Colonic mucosa (tissue), 4 donors: ENCODE measurements at regions not wholly inside any gene's neighbourhood (a gene's known extent, or its start where the extent isn't known, plus 50 kb on each side); places are given as distances from the start of the nearest gene placed in this dataset.

Experiments used
- DNase-seq: peaks from one replicate; pipeline ENCODE4 v3.0.0-alpha.2; 2020
- H3K27ac ChIP-seq: fragments of 200-600 bp; one replicate; pipeline ENCODE4 v1.8.0; 2021
- H3K27me3 ChIP-seq: fragments of 200-600 bp; one replicate; pipeline ENCODE4 v1.8.0; 2021
- H3K36me3 ChIP-seq: fragments of 200-600 bp; one replicate; pipeline ENCODE4 v1.8.0; 2021
- H3K4me1 ChIP-seq: fragments of 200-600 bp; one replicate; pipeline ENCODE4 v1.8.0; 2021; ENCODE audit warnings: mild to moderate bottlenecking
- H3K4me3 ChIP-seq: fragments of 200-600 bp; one replicate; pipeline ENCODE4 v1.8.0; 2021
- H3K9ac ChIP-seq, 2 donors: one replicate each; pipeline ENCODE4 v1.7.0; 2013; ENCODE audit warnings: control low read depth in 2 of 2, low read depth in 2 of 2, low read length in 2 of 2
- H3K9me3 ChIP-seq: fragments of 200-600 bp; one replicate; pipeline ENCODE4 v1.8.0; 2021
- intact Hi-C: fragments of 100-400 bp; cut with DNase I; formaldehyde crosslinking; loops from one replicate; pipeline ENCODE4 v1.14.1; 2022
- TF ChIP-seq, protein P1 (sequence below): fragments of 200-600 bp; IDR thresholded peaks from one replicate; pipeline ENCODE4 v1.8.0; 2022; ENCODE audit warnings: antibody characterized with exemption, mild to moderate bottlenecking
- donor health status: healthy.
- donor health status: DM: no; HTN: no; CAD: no.
- donor health status: DM: no; HTN: no; CAD: no.

DNA sequence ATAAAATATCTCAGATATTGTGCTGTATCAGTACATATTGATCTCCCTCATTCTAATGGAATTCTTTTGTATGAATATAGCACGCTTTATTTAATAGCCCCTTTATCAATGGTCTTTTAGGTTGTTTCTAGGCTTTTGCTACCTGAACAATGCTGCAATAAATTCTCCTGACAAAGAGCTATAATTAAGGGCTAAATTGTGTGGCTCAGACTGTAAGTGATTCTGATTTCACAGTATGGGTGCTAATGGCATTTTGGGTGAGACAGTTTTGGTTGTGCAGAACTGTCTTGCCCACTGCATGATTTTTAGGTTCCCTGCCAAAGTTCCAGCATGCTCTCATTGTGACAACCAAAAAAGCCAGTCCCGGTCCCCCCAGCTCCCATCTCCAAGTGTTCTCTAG lies 363.2 kb downstream of the REEP3 start:
- Histone ChIP-seq H3K9ac (no peak overlapping the region), H3K27me3 (no peaks in the 10 kb centered on the region), H3K4me3 (no peak overlapping the region), H3K9me3 (no peaks in the 10 kb centered on the region), H3K36me3 (no peaks in the 10 kb centered on the region), H3K27ac (no peak overlapping the region), H3K4me1 (no peaks in the 10 kb centered on the region)
- intact Hi-C loops: no loop called here
- DNase-seq: no peak
- TF ChIP-seq, protein P1, sequence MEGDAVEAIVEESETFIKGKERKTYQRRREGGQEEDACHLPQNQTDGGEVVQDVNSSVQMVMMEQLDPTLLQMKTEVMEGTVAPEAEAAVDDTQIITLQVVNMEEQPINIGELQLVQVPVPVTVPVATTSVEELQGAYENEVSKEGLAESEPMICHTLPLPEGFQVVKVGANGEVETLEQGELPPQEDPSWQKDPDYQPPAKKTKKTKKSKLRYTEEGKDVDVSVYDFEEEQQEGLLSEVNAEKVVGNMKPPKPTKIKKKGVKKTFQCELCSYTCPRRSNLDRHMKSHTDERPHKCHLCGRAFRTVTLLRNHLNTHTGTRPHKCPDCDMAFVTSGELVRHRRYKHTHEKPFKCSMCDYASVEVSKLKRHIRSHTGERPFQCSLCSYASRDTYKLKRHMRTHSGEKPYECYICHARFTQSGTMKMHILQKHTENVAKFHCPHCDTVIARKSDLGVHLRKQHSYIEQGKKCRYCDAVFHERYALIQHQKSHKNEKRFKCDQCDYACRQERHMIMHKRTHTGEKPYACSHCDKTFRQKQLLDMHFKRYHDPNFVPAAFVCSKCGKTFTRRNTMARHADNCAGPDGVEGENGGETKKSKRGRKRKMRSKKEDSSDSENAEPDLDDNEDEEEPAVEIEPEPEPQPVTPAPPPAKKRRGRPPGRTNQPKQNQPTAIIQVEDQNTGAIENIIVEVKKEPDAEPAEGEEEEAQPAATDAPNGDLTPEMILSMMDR: no peak

DNA sequence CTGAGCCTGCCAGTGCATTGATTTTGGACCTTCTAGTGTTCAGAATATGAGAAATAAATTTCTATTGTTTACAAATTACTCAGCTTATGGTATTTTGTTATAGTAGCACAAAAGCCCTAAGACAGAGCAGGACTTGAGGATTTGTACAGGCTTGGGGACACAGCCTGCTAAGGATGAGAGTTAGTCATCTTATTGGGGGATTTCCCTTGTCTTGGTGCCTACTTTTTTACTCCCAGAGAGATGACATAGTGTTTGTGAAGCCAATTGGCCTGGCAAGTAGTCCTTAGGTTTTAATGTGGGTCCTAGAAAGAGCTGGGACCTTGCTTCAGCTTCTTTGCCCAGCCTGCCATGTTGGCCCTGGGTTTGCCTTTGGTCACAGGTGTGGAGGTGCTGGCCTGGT lies 364.0 kb downstream of the REEP3 start:
- H3K4me1 ChIP-seq: no peaks in the 10 kb centered on the region
- no peak overlapping the region for H3K9ac ChIP-seq
- TF ChIP-seq, protein P1: no peak
- no peaks in the 10 kb centered on the region for H3K36me3 ChIP-seq
- no peak overlapping the region for H3K4me3 ChIP-seq
- intact Hi-C loops: no loop called here
- H3K27ac ChIP-seq: no peak overlapping the region
- no peak for DNase-seq
- H3K27me3 ChIP-seq: no peaks in the 10 kb centered on the region
- H3K9me3 ChIP-seq: no peaks in the 10 kb centered on the region

DNA sequence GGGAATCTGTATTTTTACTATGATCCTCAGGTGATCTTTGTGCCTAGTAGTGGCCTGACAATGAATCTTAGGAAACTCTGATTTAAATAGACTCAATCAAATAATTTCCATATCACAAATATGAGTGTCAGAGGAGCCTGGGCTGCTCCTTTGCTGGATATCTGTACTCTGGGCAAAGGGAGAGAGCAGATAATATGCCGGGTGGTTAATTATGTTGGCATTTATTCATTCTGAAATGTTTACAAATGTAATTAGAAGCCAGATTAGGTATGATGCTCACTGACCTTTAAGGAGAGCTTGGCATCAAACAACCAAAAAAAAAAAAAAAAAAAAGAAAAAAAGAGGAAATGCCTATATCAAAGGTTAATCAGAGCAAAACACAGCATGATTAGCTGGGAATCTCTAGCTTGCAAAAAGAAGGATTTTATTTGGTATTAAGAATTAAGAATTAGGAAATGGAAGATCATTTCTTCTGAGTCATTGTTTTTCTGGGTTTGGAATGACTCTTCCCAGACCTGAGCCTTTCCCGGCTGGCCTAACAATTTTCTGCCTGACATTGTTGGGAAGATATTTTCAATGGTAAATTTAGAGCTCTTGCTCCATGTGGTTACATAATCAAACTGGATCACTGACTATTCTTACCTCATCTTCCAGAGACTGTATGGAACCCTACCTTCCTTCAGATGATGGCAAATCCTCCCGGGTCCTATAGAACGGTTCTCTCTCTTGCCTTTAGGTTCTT lies 365.3 kb downstream of the REEP3 start:
- Histone ChIP-seq H3K27me3 (no peaks in the 10 kb centered on the region), H3K9ac (no peak overlapping the region), H3K4me1 (no peaks in the 10 kb centered on the region), H3K27ac (no peak overlapping the region), H3K36me3 (no peaks in the 10 kb centered on the region), H3K4me3 (no peak overlapping the region), H3K9me3 (no peaks in the 10 kb centered on the region)
- TF ChIP-seq, protein P1: no peak
- no peak for DNase-seq
- intact Hi-C loops: no loop called here

DNA sequence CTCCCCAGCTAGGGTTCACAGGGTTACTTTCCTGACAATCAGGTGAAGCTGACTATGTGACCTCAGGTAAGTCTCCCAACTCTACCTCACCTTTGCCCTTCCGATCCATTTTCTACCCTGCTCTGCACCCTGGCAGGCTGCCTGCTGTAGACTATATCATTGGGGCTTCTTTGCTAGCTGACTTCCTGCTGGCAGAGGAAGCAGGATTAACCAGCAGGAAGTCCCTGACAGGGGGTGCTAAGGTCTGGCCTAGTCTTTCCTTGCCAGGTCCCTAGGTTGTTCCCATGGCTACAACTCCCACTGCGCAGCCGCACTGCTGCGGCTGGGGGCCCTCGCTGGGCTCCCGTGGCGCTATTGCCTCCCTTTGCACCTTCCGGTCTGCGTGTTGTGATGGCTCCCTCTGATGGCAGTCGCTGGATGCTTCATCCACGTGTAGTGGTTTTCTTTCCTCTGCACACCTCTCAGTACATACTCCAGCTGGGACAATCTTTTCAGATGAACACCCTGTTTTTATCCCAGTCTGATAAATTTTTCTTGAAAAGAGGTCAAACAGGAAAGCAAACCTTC lies 365.9 kb downstream of the REEP3 start:
- intact Hi-C loops: no loop called here
- DNase-seq: no peak
- H3K27me3 ChIP-seq: no peaks in the 10 kb centered on the region
- no peak overlapping the region for H3K4me3 ChIP-seq
- no peaks in the 10 kb centered on the region for H3K4me1 ChIP-seq
- no peak overlapping the region for H3K9ac ChIP-seq
- TF ChIP-seq, protein P1: no peak
- H3K36me3 ChIP-seq: no peaks in the 10 kb centered on the region
- H3K9me3 ChIP-seq: no peaks in the 10 kb centered on the region
- H3K27ac ChIP-seq: no peak overlapping the region

DNA sequence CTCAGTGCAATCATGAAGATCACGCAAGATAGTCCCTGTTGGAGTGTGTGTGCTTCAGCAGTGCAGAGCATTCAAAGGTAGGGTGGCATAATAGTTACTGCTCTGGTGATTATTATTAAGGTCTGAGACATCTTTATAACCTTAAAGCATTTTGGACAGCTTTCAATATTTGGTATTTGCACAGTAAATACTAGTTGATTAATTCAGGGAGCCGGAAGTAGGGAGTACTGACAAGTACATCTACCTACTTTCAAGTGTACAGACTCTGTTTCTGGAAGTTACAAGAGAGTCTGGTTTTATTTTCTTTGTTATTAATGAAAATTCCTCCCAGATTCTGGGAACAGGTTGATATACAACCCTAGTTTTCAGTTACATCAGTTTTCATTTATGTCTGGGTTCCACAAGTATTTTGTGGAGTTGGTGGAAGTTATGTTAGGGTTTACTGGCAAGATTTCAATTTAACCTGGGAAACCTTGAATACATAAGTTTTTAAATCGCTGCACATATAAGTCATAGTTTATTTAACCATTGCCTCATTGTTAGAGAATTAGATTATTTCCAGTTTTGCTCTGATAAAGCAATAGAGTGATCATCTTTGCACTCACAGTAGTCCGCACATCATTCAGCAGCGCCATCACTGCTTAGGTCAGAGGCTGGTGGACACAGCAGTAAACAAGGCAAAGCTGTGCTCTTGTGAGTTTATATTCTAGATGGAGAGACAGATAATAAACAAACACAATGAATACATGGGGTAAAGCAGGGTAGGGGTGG lies 366.6 kb downstream of the REEP3 start:
- H3K27me3 ChIP-seq: no peaks in the 10 kb centered on the region
- H3K9me3 ChIP-seq: no peaks in the 10 kb centered on the region
- H3K4me1 ChIP-seq: no peaks in the 10 kb centered on the region
- H3K4me3 ChIP-seq: no peak overlapping the region
- TF ChIP-seq, protein P1: no peak
- H3K36me3 ChIP-seq: no peaks in the 10 kb centered on the region
- DNase-seq: no peak
- intact Hi-C loops: no loop called here
- H3K9ac ChIP-seq: no peak overlapping the region
- no peak overlapping the region for H3K27ac ChIP-seq
